ENCODE measurements at regions not wholly inside any gene's neighbourhood (a gene's known extent, or its start where the extent isn't known, plus 50 kb on each side); places are given as distances from the start of the nearest gene placed in this dataset.

- H3K4me1 ChIP-seq = no peaks in the 10 kb centered on the region
- H3K4me3 ChIP-seq = no peak overlapping the region
- no peaks in the 10 kb centered on the region for H3K36me3 ChIP-seq (ENCODE audit: low read depth, missing control alignments)
- no peaks in the 10 kb centered on the region for H3K27me3 ChIP-seq
- no peak for DNase-seq
- H3K27ac ChIP-seq = no peak overlapping the region
- H3K9me3 ChIP-seq = no peaks in the 10 kb centered on the region
- intact Hi-C loops (cut with DNase I; ENCODE audit: low total_unique reads) = no loop called here
- TF ChIP-seq CTCF (IDR thresholded peaks at IDR 0.05) (no peak), POLR2A (IDR thresholded peaks at IDR 0.05) (no peak)
- 78 to 100% methylated on average over 3 of the region's 3 CpGs for WGBS, 2 donors
These were observed 92.3 kb downstream of the MRPL14 start for GRCh38 chr6:44034931-44035345.

GRCh38 chr6:44034391-44034861 is 92.8 kb downstream of the MRPL14 start:
- TF ChIP-seq CTCF (IDR thresholded peaks at IDR 0.05) (no peak), POLR2A (IDR thresholded peaks at IDR 0.05) (no peak)
- Histone ChIP-seq H3K36me3 (ENCODE audit: low read depth, missing control alignments) (no peaks in the 10 kb centered on the region), H3K4me1 (no peaks in the 10 kb centered on the region), H3K4me3 (no peak overlapping the region), H3K27ac (no peak overlapping the region), H3K9me3 (no peaks in the 10 kb centered on the region), H3K27me3 (no peaks in the 10 kb centered on the region)
- WGBS, 2 donors = 69 to 83% methylated on average over 3 to 4 of the region's 4 CpGs
- intact Hi-C loops (cut with DNase I; ENCODE audit: low total_unique reads) = no loop called here
- no peak for DNase-seq

GRCh38 chr6:44030812-44031454 is 96.3 kb downstream of the MRPL14 start:
- no peak for DNase-seq
- WGBS, 2 donors = 86 to 91% methylated on average over 7 of the region's 7 CpGs
- Histone ChIP-seq H3K36me3 (ENCODE audit: low read depth, missing control alignments) (no peaks in the 10 kb centered on the region), H3K27me3 (no peaks in the 10 kb centered on the region), H3K9me3 (no peaks in the 10 kb centered on the region), H3K27ac (no peak overlapping the region), H3K4me3 (no peak overlapping the region), H3K4me1 (no peaks in the 10 kb centered on the region)
- intact Hi-C loops (cut with DNase I; ENCODE audit: low total_unique reads) = no loop called here
- TF ChIP-seq POLR2A (IDR thresholded peaks at IDR 0.05) = no peak
- TF ChIP-seq CTCF (IDR thresholded peaks at IDR 0.05) = no peak

GRCh38 chr6:44029444-44030185 is 97.6 kb downstream of the MRPL14 start:
- WGBS, 2 donors = 70 to 80% methylated on average over 4 of the region's 4 CpGs
- Histone ChIP-seq H3K36me3 (ENCODE audit: low read depth, missing control alignments) (no peaks in the 10 kb centered on the region), H3K4me1 (no peaks in the 10 kb centered on the region), H3K9me3 (no peaks in the 10 kb centered on the region), H3K4me3 (no peak overlapping the region), H3K27me3 (no peaks in the 10 kb centered on the region), H3K27ac (no peak overlapping the region)
- no peak for DNase-seq
- intact Hi-C loops (cut with DNase I; ENCODE audit: low total_unique reads) = no loop called here
- TF ChIP-seq CTCF (IDR thresholded peaks at IDR 0.05) = no peak
- no peak for TF ChIP-seq POLR2A (IDR thresholded peaks at IDR 0.05)
